Astrocyte of the spinal cord (primary cell): ENCODE measurements at regions not wholly inside any gene's neighbourhood (a gene's known extent, or its start where the extent isn't known, plus 50 kb on each side); places are given as distances from the start of the nearest gene placed in this dataset.

Experiments
- DNase-seq: peaks from one replicate; pipeline ENCODE4 v3.0.0; 2011; ENCODE audit warnings: low read depth, low spot score
- H3K4me3 ChIP-seq: 2 replicates; pipeline ENCODE4 v1.5.1; 2011; ENCODE audit warnings: low read depth, mild to moderate bottlenecking, low read length, moderate library complexity
- CTCF ChIP-seq: IDR thresholded peaks from 2 replicates; pipeline ENCODE4 v1.5.1; 2012; ENCODE audit warnings: low read depth, mild to moderate bottlenecking, low read length, inconsistent platforms
- in situ Hi-C: cut with HindIII; loops from 2 replicates; pipeline ENCODE4 v1.10.0; 2017; ENCODE audit warnings: low sequenced_read_pairs

DNA sequence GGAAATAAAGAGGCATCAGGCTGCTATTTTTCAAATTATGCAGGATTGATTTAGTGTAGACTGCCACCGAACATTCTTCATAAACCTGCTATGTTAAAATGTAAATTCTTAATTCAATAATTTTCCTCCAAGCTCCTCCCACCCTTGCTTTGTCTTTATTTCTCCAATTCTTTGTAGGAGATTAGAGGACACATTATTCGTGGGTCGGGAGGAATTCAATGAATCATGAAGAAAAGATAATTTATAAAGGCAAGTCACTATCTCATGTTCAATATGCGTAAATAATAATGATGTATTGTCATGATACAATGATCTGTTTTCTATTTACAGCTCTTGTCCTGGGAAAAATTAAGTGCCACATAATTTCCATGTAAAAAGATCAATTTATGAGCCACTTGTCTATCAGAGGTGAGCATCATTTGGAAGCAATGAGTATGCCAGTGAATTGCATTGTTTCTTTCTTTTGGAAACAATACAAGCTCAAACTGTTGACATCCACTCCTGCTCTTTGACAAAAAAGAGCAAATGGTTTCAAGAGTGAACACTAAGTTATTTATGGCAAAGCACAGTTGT lies 148.0 kb upstream of the MITF start:
- DNase-seq = no peak
- in situ Hi-C loops = no loop called here
- no peak for TF ChIP-seq CTCF
- no peak overlapping the region for H3K4me3 ChIP-seq

DNA sequence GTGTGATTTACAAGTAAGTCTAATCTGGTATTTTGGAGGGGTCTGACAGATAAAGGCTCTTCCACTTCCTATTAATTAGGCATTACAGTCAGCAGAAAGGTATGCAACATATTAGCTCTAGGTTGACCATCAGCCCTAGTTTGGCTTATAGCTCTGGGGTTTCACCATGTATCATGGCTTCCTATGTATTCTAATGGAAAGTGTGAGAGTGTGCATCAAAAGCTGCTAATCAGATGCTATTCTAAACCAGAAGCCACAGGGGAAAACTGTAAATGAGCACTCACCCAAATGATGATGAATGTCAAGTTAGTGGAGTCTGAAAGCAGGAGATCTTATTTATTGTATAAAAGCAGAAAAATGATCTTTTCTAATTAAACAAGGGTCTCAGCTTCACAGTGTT lies 149.2 kb upstream of the MITF start:
- in situ Hi-C loops = no loop called here
- DNase-seq = no peak
- no peak for TF ChIP-seq CTCF
- H3K4me3 ChIP-seq = no peak overlapping the region

DNA sequence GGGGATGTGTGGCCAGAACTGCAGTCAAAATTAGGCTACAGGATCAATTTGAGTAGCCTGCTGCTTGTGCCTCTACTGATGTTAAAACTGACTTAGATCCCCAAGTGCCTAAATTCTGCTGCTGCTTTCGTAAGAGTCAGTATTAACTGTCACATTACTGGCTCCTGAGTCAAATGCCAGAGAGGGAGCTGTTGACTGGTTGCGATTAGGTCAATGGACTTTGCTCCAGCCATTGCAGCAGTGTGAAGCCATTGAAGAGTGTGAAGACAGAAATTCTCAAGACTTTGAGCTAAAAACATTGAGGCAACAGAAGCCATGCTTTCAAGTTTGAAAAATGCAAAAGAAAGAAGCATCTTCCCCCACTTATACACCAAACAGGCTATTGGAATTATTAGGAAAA lies 151.1 kb upstream of the MITF start:
- no peak for TF ChIP-seq CTCF
- no peak for DNase-seq
- H3K4me3 ChIP-seq = no peak overlapping the region
- in situ Hi-C loops = no loop called here

GRCh38 chr3:69585472-69585871 lies 153.8 kb upstream of the MITF start:
- no peak for DNase-seq
- in situ Hi-C loops = no loop called here
- TF ChIP-seq CTCF = no peak
- H3K4me3 ChIP-seq = no peak overlapping the region

DNA sequence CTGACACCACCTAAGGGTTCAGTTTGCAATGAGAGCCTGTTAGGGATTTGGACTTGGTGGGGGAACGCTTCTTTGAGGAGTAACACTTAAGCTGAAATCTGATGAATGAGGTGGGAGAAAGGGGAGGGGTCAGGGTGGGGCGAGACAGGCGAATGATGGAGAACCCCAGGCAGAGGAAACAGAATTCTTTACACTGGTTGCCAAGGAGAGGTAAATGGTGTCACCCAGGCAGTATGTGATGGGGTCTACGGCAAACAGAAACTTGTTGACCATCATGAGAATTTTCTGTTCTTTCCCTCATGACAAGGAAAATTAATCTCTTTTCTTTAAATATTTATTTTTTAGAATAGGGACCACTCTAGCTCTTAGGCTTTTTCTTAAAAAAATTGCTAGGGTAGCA lies 157.2 kb upstream of the MITF start:
- no peak for TF ChIP-seq CTCF
- no peak overlapping the region for H3K4me3 ChIP-seq
- in situ Hi-C loops = no loop called here
- DNase-seq = no peak

DNA sequence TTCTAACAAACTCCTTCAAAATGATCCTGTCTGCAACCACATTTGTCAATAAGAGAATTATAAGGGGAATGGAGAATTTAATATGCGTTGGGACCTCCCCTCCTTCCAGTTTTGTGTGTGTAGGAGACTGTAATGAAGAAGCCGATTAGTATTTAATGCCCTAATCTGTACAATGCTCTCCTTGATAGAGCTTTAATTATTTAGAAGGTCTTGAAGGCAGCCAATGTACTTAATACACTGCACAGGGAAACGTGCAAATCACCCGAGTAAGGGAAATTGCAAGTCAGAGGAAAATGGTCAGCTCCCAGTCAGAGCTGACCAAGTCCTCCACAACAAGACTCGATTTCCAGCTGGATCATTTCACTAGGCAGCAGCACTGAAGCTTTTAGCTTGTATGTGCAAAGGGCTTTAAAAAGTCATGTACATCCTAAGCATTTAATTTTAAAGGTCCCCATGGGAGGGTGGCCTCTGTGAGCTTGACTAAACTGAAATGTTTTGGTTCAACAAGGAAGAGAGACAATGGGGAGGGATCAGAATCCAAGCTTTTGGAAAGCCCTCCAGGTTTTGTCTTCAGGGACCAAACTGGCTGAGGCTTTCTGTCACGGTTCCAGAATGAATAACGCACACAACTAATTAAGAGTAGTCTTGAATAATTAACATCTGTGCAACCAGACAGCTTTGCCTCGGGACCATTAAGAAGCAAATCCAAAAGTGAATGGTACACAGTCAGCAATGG lies 159.8 kb upstream of the MITF start:
- no peak overlapping the region for H3K4me3 ChIP-seq
- TF ChIP-seq CTCF = no peak
- no peak for DNase-seq
- in situ Hi-C loops = no loop called here
